Spinal cord (tissue), 9 donors: ENCODE measurements at regions not wholly inside any gene's neighbourhood (a gene's known extent, or its start where the extent isn't known, plus 50 kb on each side); places are given as distances from the start of the nearest gene placed in this dataset.

Source experiments
- DNase-seq, 6 donors: peaks; one replicate each; pipeline versions ENCODE4 v3.0.0 to v3.0.0-alpha.2; 2013 to 2015; ENCODE audit warnings: low spot score in 6 of 6, low read depth in 4 of 6
- H3K27ac ChIP-seq: one replicate; pipeline ENCODE4 v1.5.1; 2013; ENCODE audit warnings: low read depth, low read length, control low read depth
- H3K27me3 ChIP-seq: one replicate; pipeline ENCODE4 v1.6.1; 2013; ENCODE audit warnings: low read length; ENCODE audit not compliant: control insufficient read depth, insufficient read depth
- H3K36me3 ChIP-seq: one replicate; pipeline ENCODE4 v1.6.1; 2013; ENCODE audit warnings: low read length; ENCODE audit not compliant: control insufficient read depth, insufficient read depth
- H3K4me1 ChIP-seq: one replicate; pipeline ENCODE4 v1.6.1; 2013; ENCODE audit warnings: low read length; ENCODE audit not compliant: control insufficient read depth, insufficient read depth
- H3K4me3 ChIP-seq: one replicate; pipeline ENCODE4 v1.5.1; 2013; ENCODE audit warnings: low read depth, low read length, control low read depth
- H3K9me3 ChIP-seq: one replicate; pipeline ENCODE4 v1.6.1; 2013; ENCODE audit warnings: low read length; ENCODE audit not compliant: control insufficient read depth, insufficient read depth
- WGBS: methylation state at CpG from one replicate; pipeline ENCODE4 v1.1.5; 2013; ENCODE audit warnings: missing lambda C conversion rate; ENCODE audit not compliant: insufficient coverage; 5-methylcytosine and 5-hydroxymethylcytosine counted together
- donor health status: healthy.

GRCh38 chr6:10465629-10466499 lies 51.0 kb upstream of the TFAP2A start:
- no peaks in the 10 kb centered on the region for H3K27me3 ChIP-seq
- peak in 2 of 6 donors; percentile 21 to 39 for DNase-seq

More at GRCh38 chr6:10465629-10466499, 51.0 kb upstream of the TFAP2A start:
- 65% methylated on average over 15 of the region's 20 CpGs for WGBS
- Histone ChIP-seq H3K9me3 (no peaks in the 10 kb centered on the region), H3K4me1 (no peaks in the 10 kb centered on the region), H3K27ac (no peak overlapping the region), H3K36me3 (no peaks in the 10 kb centered on the region), H3K4me3 (no peak overlapping the region)
